AG10803 (cell line): ENCODE measurements at regions not wholly inside any gene's neighbourhood (a gene's known extent, or its start where the extent isn't known, plus 50 kb on each side); places are given as distances from the start of the nearest gene placed in this dataset.
"Not testable (repeated sequence)": the region's sequence is repeated elsewhere in the genome, so short reads cannot be mapped to it uniquely, and the experiment has no call there.

ENCODE experiments used
- DNase-seq: peaks from one replicate; pipeline ENCODE4 v3.0.0; 2010; ENCODE audit warnings: low read depth
- H3K4me3 ChIP-seq: 2 replicates; pipeline ENCODE4 v1.5.1; 2011; ENCODE audit warnings: mild to moderate bottlenecking, low read length, control low read depth
- TF ChIP-seq, protein P1 (sequence below): conservative IDR thresholded peaks from 2 replicates; pipeline ENCODE4 v1.5.1; 2011; ENCODE audit warnings: mild to moderate bottlenecking, low read length, control low read depth, inconsistent platforms

DNA sequence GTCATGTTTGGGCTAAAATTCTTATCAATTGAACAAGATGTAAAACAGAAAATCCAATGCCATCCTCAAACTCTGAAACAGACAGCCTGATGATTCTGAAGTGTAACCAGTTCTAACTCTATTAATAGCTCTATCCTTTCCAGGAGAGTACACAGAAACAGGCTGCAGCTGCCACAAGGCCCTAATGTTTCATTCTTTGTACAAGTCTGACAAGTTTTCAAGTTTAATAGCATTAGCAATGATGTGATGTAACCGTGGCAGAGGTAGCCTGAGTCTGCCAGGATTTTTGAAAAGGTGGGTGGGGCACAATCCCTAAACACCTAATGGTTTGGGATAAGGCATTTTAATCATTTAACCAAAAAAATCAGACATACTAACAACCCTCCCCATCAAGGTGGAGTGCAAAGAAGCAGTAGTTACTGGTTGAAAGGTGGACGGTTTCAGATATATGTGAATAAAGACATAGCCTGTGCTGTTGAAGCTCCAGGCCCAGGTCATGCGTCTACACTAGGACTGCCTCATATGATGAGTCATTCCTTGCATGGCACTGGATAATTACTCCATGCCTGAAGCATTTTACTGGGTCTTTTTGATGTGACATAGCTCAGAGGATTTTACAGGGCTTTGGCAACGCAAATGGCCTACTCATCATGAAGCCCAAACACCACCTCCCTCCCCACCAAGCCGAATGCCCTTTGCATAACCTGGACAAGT is 145.1 kb upstream of the GRIP1 start:
- H3K4me3 ChIP-seq, result no peak overlapping the region
- TF ChIP-seq, protein P1, sequence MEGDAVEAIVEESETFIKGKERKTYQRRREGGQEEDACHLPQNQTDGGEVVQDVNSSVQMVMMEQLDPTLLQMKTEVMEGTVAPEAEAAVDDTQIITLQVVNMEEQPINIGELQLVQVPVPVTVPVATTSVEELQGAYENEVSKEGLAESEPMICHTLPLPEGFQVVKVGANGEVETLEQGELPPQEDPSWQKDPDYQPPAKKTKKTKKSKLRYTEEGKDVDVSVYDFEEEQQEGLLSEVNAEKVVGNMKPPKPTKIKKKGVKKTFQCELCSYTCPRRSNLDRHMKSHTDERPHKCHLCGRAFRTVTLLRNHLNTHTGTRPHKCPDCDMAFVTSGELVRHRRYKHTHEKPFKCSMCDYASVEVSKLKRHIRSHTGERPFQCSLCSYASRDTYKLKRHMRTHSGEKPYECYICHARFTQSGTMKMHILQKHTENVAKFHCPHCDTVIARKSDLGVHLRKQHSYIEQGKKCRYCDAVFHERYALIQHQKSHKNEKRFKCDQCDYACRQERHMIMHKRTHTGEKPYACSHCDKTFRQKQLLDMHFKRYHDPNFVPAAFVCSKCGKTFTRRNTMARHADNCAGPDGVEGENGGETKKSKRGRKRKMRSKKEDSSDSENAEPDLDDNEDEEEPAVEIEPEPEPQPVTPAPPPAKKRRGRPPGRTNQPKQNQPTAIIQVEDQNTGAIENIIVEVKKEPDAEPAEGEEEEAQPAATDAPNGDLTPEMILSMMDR, result no peak
- no peak for DNase-seq

DNA sequence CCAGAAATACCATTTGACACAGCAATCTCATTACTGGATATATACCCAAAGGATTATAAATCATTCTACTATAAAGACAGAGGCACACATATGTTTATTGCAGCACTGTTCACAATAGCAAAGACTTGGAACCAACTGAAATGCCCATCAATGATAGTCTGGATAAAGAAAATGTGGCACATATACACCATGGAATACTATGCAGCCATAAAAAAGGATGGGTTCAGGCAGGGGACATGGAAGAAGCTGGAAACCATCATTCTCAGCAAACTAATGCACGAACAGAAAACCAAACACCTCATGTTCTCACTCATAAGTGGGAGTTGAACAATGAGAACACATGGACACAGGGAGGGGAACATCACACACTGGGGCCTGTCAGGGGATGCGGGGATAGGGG is 147.0 kb upstream of the GRIP1 start:
- not testable (repeated sequence) for DNase-seq, H3K4me3 ChIP-seq

DNA sequence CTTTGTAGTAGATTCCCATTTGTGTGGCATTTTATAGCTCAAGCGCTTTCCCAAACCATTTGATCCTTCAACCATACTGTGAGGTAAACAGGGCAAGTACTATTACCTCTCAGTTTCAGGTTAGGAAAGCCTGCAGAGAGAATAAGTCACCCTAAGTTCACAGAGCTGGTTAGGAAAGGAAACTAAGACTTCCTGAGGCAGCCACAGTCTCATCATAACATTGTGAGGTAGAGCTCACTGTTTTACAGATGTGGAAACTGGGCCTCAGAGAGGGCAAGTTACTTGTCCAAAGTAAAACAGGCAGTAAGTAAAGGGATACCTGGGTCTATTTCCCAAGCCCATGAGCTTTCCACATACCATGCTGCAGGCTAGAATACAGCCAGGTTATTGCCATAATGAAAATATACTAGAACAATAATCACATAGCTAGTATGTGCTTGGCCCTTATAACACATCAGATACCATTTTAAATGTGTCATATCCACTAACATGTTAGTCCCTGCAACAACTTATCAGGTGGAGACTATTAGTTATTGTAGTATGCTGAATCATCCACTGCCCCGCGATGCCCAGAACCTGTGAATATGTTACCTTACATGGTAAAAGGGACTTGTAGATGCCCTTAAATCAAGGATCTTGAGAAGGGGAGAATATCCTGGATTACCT is 150.9 kb upstream of the GRIP1 start:
- TF ChIP-seq, protein P1, result no peak
- no peak overlapping the region for H3K4me3 ChIP-seq
- DNase-seq, result no peak

DNA sequence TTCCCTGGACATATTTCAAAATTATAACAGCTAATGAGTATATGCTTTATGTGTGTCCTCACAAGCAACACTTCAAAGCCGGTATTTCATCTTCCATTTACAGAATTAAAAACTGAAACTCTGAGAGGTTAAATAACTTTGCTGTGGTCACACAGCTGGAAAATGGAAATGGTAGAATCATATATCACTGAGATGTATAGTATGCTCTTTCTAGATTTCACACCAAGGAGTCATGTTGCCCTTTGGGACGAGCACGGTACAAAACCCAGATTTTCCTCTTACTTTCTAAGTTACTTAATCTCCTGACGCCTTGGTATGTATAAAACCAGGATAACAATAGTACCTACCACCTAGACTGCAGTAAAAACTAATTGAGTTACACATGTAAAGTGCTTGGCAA is 152.6 kb upstream of the GRIP1 start:
- TF ChIP-seq, protein P1, result no peak
- no peak overlapping the region for H3K4me3 ChIP-seq
- no peak for DNase-seq

DNA sequence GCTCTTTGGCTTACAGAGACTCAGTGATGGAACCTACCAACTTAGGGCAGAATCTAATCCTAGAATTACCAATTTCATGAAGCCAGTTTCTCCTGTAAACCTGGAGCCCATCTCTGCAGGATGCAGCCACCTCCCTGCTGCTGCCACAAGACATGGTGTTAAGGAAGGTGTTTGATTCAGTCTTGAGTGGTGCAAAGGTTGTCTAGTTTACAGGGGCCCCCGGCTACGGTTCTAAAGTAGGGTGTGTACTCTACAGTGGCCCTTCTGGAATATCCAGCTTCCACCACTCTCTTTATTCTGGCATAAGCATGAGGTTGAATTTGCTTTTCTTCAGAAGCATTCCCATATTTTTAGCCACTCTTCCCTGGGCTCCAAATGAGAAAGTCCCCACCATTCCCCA is 154.1 kb upstream of the GRIP1 start:
- no peak overlapping the region for H3K4me3 ChIP-seq
- TF ChIP-seq, protein P1, result no peak
- no peak for DNase-seq

DNA sequence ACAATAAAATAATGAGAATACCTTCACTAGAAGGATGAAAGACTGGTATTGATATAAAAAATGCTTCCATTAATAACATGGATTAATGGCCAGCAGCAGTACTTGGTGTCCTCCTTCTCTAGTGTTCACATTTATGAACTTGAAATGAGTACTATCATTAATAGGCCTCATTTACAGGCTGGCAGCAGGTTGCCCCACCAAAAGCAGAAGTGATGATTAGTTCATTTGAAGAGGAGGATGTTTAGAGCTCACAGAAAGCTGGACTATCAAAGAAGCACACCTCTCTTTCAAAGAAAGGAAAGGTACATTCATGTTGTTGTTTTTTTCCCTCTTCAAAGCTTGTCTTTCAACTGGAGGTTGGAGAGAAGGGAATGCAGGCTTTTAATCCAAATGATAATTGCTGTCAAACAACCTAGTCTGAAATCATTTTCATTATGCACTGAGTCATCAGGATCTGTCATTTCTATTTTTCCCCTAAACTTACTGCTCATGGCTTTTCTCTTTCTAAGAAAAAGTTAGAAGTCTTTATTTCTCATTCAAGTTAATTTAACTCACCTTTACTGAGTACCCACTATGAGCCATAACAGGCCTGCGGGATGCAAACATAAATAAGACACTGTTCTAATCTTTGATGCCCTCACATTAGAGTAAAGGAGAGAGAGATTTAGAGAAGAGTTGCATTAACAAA is 157.9 kb upstream of the GRIP1 start:
- no peak overlapping the region for H3K4me3 ChIP-seq
- TF ChIP-seq, protein P1, result no peak
- no peak for DNase-seq

DNA sequence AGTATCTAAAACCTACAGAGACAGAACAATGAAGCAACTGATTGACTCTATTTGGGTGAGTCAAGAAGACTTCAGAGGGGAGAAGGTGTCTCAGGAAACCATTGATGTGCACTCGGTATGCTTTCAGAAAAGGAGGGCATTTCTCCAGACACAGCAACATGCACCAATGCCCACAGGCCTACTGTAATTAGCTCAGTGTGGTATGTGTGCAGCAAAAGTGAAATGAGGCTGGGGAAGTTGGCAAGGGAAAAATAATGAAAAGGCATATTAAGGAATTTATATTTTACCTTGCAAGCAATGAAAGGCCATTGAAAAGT is 158.4 kb upstream of the GRIP1 start:
- no peak overlapping the region for H3K4me3 ChIP-seq
- DNase-seq, result no peak
- TF ChIP-seq, protein P1, result no peak
